B cell (primary cell): ENCODE measurements at regions not wholly inside any gene's neighbourhood (a gene's known extent, or its start where the extent isn't known, plus 50 kb on each side); places are given as distances from the start of the nearest gene placed in this dataset.

ENCODE experiments used
- ATAC-seq: fragments of 200-7000 bp; cut with Tn5 transposase; one replicate; pipeline ENCODE4 v1.10.0; 2021; ENCODE audit warnings: low read depth, mild to moderate bottlenecking, moderate number of reproducible peaks, moderate library complexity
- CTCF ChIA-PET: fragments of 350-600 bp; sonication (Branson Sonifier 250); formaldehyde crosslinking; loops from one replicate; lab custom pipeline; 2021; ENCODE audit warnings: antibody characterized with exemption, inconsistent platforms; lab: Charles Lee
- POLR2A ChIA-PET: fragments of 350-600 bp; sonication (Branson Sonifier 250); formaldehyde crosslinking; loops from one replicate; lab custom pipeline; 2021; ENCODE audit warnings: antibody characterized with exemption; lab: Charles Lee
- DNase-seq: peaks from one replicate; pipeline ENCODE4 v3.0.0; 2013
- H2AFZ ChIP-seq: 2 replicates; pipeline ENCODE4 v1.6.1; 2012; ENCODE audit warnings: mild to moderate bottlenecking, low read depth, low read length; ENCODE audit not compliant: insufficient read depth, poor library complexity, severe bottlenecking
- H3K27ac ChIP-seq, 2 donors: 1 replicate in 1 of 2; 2 replicates in 1 of 2; pipeline ENCODE4 v1.5.1; 2012 to 2013; ENCODE audit warnings: low read length in 2 of 2, mild to moderate bottlenecking in 2 of 2, moderate library complexity in 1 of 2
- H3K27me3 ChIP-seq, 4 experiments: fragments of 200-600 bp in 1 of 4; sonication (generic) in 1 of 4; replicated peaks in 1 of 4; 1 replicate in 2 of 4; 2 replicates in 2 of 4; pipeline versions ENCODE4 v1.6.1 to v1.7.0; 2013 to 2016; ENCODE audit warnings: low read length in 3 of 4, mild to moderate bottlenecking in 2 of 4, mixed read lengths in 1 of 4, moderate library complexity in 1 of 4; ENCODE audit not compliant: insufficient read depth in 4 of 4, control insufficient read depth in 3 of 4; ENCODE audit errors: control extremely low read depth in 1 of 4
- H3K36me3 ChIP-seq, 2 experiments: replicated peaks in 1 of 2; 1 replicate in 1 of 2; 2 replicates in 1 of 2; pipeline versions ENCODE4 v1.6.1 to v1.7.1; 2013; ENCODE audit warnings: low read length in 1 of 2; ENCODE audit not compliant: insufficient read depth in 2 of 2, control insufficient read depth in 1 of 2; ENCODE audit errors: control extremely low read depth in 1 of 2, extremely low read depth in 1 of 2
- H3K4me1 ChIP-seq, 2 donors: fragments of 200-600 bp in 1 of 2; sonication (generic) in 1 of 2; 1 replicate in 1 of 2; 2 replicates in 1 of 2; pipeline versions ENCODE4 v1.5.1 to v1.6.1; 2013 to 2017; ENCODE audit warnings: low read length in 2 of 2; ENCODE audit not compliant: control insufficient read depth in 2 of 2, insufficient read depth in 2 of 2
- H3K4me2 ChIP-seq: replicated peaks from 2 replicates; pipeline ENCODE3; 2012; ENCODE audit warnings: mild to moderate bottlenecking, low read depth, low read length; ENCODE audit not compliant: poor library complexity, severe bottlenecking
- H3K4me3 ChIP-seq, 5 experiments: fragments of 200-600 bp in 1 of 5; sonication (generic) in 1 of 5; 1 replicate in 3 of 5; 2 replicates in 2 of 5; pipeline versions ENCODE4 v1.5.1 to v1.7.0; 2011 to 2016; ENCODE audit warnings: low read length in 4 of 5, mild to moderate bottlenecking in 4 of 5, low read depth in 2 of 5, control low read depth in 1 of 5, moderate library complexity in 1 of 5; ENCODE audit not compliant: insufficient read depth in 1 of 5; ENCODE audit errors: control extremely low read depth in 1 of 5, extremely low read depth in 1 of 5
- H3K79me2 ChIP-seq: fragments of 200-600 bp; sonication (generic); one replicate; pipeline ENCODE4 v1.6.0; 2016; ENCODE audit warnings: low read length; ENCODE audit not compliant: control insufficient read depth, insufficient read depth
- H3K9ac ChIP-seq: fragments of 200-600 bp; sonication (generic); 2 replicates; pipeline ENCODE4 v1.6.1; 2017; ENCODE audit warnings: mild to moderate bottlenecking, low read length, moderate library complexity
- H3K9me3 ChIP-seq, 3 donors: one replicate each; pipeline versions ENCODE4 v1.6.1 to v1.7.1; 2013; ENCODE audit warnings: low read length in 2 of 3; ENCODE audit not compliant: control insufficient read depth in 2 of 3, insufficient read depth in 1 of 3; ENCODE audit errors: control extremely low read depth in 1 of 3
- H4K20me1 ChIP-seq: 2 replicates; pipeline ENCODE4 v1.6.0; 2012; ENCODE audit warnings: mild to moderate bottlenecking, low read length; ENCODE audit not compliant: insufficient read depth, control insufficient read depth, poor library complexity, severe bottlenecking
- H3K27ac Mint-ChIP-seq: one replicate; pipeline ENCODE4 v1.8.0; 2021; ENCODE audit warnings: mixed read lengths
- H3K27me3 Mint-ChIP-seq: one replicate; pipeline ENCODE4 v1.8.0; 2021; ENCODE audit warnings: mixed read lengths
- H3K4me1 Mint-ChIP-seq: one replicate; pipeline ENCODE4 v1.8.0; 2021; ENCODE audit warnings: mixed read lengths
- H3K4me3 Mint-ChIP-seq: one replicate; pipeline ENCODE4 v1.8.0; 2021; ENCODE audit warnings: mixed read lengths
- H3K9me3 Mint-ChIP-seq: one replicate; pipeline ENCODE4 v1.8.0; 2022; ENCODE audit warnings: mixed read lengths; ENCODE audit not compliant: insufficient read depth
- EZH2 ChIP-seq: IDR thresholded peaks from 2 replicates; pipeline ENCODE4 v1.6.1; 2012; ENCODE audit warnings: borderline replicate concordance, low read depth, mild to moderate bottlenecking, moderate library complexity, low read length; ENCODE audit not compliant: insufficient read depth, poor library complexity, severe bottlenecking
- WGBS: methylation state at CpG from one replicate; pipeline ENCODE4 v1.1.5; 2013; ENCODE audit warnings: missing lambda C conversion rate; ENCODE audit not compliant: insufficient coverage; 5-methylcytosine and 5-hydroxymethylcytosine counted together
- intact Hi-C: fragments of 100-400 bp; cut with micrococcal nuclease; formaldehyde crosslinking; loops from one replicate; pipeline ENCODE4 v1.10.0; 2022
- TF ChIP-seq, protein P1 (sequence below): fragments of 200-600 bp; IDR thresholded peaks from one replicate; pipeline ENCODE4 v1.8.0; 2022; ENCODE audit warnings: antibody characterized with exemption, mild to moderate bottlenecking

- Histone ChIP-seq H3K36me3 (no peaks in the 10 kb centered on the region), H4K20me1 (no peaks in the 10 kb centered on the region), H3K4me1 (no peaks in the 10 kb centered on the region), H2AFZ (no peak overlapping the region), H3K9ac (no peak overlapping the region), H3K4me3 (no peak overlapping the region), H3K9me3 (peaks cover 0 to 3% (median 0%) of the 10 kb centered on the region in 3 donors), H3K27ac (no peak overlapping the region), H3K27me3 (no peaks in the 10 kb centered on the region), H3K4me2 (no peak overlapping the region), H3K79me2 (no peaks in the 10 kb centered on the region)
- DNase-seq (no peak), ATAC-seq (no peak)
- WGBS, result no CpG with 5 or more reads among the region's 3 CpGs
- intact Hi-C loops, result no loop called here
- no peaks in the 10 kb centered on the region for H3K4me1 Mint-ChIP-seq
- H3K27me3 Mint-ChIP-seq, result no peaks in the 10 kb centered on the region
- no peak for TF ChIP-seq EZH2
- TF ChIP-seq, protein P1, sequence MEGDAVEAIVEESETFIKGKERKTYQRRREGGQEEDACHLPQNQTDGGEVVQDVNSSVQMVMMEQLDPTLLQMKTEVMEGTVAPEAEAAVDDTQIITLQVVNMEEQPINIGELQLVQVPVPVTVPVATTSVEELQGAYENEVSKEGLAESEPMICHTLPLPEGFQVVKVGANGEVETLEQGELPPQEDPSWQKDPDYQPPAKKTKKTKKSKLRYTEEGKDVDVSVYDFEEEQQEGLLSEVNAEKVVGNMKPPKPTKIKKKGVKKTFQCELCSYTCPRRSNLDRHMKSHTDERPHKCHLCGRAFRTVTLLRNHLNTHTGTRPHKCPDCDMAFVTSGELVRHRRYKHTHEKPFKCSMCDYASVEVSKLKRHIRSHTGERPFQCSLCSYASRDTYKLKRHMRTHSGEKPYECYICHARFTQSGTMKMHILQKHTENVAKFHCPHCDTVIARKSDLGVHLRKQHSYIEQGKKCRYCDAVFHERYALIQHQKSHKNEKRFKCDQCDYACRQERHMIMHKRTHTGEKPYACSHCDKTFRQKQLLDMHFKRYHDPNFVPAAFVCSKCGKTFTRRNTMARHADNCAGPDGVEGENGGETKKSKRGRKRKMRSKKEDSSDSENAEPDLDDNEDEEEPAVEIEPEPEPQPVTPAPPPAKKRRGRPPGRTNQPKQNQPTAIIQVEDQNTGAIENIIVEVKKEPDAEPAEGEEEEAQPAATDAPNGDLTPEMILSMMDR, result no peak
- H3K27ac Mint-ChIP-seq, result no peak overlapping the region
- POLR2A ChIA-PET, result no interaction called here
- peaks cover 3% of the 10 kb centered on the region for H3K9me3 Mint-ChIP-seq
- CTCF ChIA-PET, result no interaction called here
- H3K4me3 Mint-ChIP-seq, result no peak overlapping the region
Measured at GRCh38 chr14:87343652-87344051, 649.3 kb downstream of the GALC start.

GRCh38 chr14:87334997-87335685 lies 657.8 kb downstream of the GALC start:
- no peak overlapping the region for H3K4me2 ChIP-seq
- Mint-ChIP-seq H3K4me1 (no peaks in the 10 kb centered on the region), H3K27me3 (no peaks in the 10 kb centered on the region), H3K27ac (no peak overlapping the region), H3K9me3 (peaks cover 8% of the 10 kb centered on the region), H3K4me3 (no peak overlapping the region)
- ATAC-seq, result no peak
- no peak for DNase-seq
- peaks cover 0 to 3% (median 1%) of the 10 kb centered on the region in 3 donors for H3K9me3 ChIP-seq
- CTCF ChIA-PET, result no interaction called here
- H4K20me1 ChIP-seq, result no peaks in the 10 kb centered on the region
- WGBS, result no CpG with 5 or more reads among the region's 2 CpGs
- POLR2A ChIA-PET, result no interaction called here
- no peaks in the 10 kb centered on the region for H3K79me2 ChIP-seq
- no peak overlapping the region for H2AFZ ChIP-seq
- no peak overlapping the region for H3K27ac ChIP-seq
- no peak overlapping the region for H3K9ac ChIP-seq
- intact Hi-C loops, result no loop called here
- no peaks in the 10 kb centered on the region for H3K36me3 ChIP-seq
- no peaks in the 10 kb centered on the region for H3K4me1 ChIP-seq
- TF ChIP-seq, protein P1, result no peak
- no peak for TF ChIP-seq EZH2
- no peaks in the 10 kb centered on the region for H3K27me3 ChIP-seq
- no peak overlapping the region for H3K4me3 ChIP-seq
